ENCODE measurements at regions not wholly inside any gene's neighbourhood (a gene's known extent, or its start where the extent isn't known, plus 50 kb on each side); places are given as distances from the start of the nearest gene placed in this dataset.
A peak's percentile ranks its signal among the peaks of the same experiment; 100 is the strongest.
"Not testable (repeated sequence)": the region's sequence is repeated elsewhere in the genome, so short reads cannot be mapped to it uniquely, and the experiment has no call there.

DNA sequence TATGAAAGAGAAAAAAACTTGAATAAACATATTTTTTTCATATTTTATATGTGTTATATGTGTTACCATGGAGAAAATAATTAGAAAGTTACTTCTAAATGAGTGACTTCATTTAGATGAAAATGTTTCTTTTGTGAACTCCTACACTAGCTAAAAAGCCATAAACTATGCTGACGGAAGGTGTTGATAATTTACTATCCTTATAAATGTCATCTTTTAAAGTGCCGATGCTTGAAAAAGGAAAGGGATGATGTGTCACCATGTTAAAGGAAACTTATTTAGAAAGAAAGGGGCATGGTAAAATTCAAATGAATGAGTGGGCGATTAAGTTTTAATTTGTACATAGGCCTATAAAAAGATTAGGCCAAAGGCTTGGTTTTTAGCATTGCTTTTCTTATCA lies 133.8 kb downstream of the SPRY1 start:
- Mint-ChIP-seq H3K27me3 (ENCODE audit: low read depth in 3 of 3) (no peaks in the 10 kb centered on the region), H3K27ac (no peak overlapping the region), H3K9me3 (peaks cover 0 to 4% (median 0%) of the 10 kb centered on the region in 6 donors), H3K36me3 (no peaks in the 10 kb centered on the region), H3K4me1 (peaks cover 13 to 16% of the 10 kb centered on the region in 2 donors), H3K4me3 (no peak overlapping the region)
- no peak for DNase-seq

GRCh38 chr4:123535037-123535748 lies 138.6 kb downstream of the SPRY1 start:
- Mint-ChIP-seq H3K36me3 (peaks cover 0 to 4% (median 4%) of the 10 kb centered on the region in 3 donors), H3K9me3 (peaks cover 0 to 4% (median 0%) of the 10 kb centered on the region in 6 donors), H3K27ac (peak overlapping the region in 3 of 6 donors; percentile 76 to 85 (median 85)), H3K4me1 (peaks cover 31 to 36% of the 10 kb centered on the region in 2 donors), H3K4me3 (peak overlapping the region; percentile 5 to 79 (median 23)), H3K27me3 (ENCODE audit: low read depth in 3 of 3) (peaks cover 0 to 2% (median 0%) of the 10 kb centered on the region in 3 donors)
- DNase-seq, result no peak

- Mint-ChIP-seq H3K4me1 (peaks cover 31 to 36% of the 10 kb centered on the region in 2 donors), H3K4me3 (peak overlapping the region; percentile 7 to 79 (median 56)), H3K27ac (peak overlapping the region; percentile 64 to 88 (median 85)), H3K36me3 (peaks cover 0 to 4% (median 4%) of the 10 kb centered on the region in 3 donors), H3K27me3 (ENCODE audit: low read depth in 3 of 3) (peaks cover 0 to 2% (median 0%) of the 10 kb centered on the region in 3 donors), H3K9me3 (peaks cover 0 to 4% (median 0%) of the 10 kb centered on the region in 6 donors)
- DNase-seq, result no peak
Observed at GRCh38 chr4:123536225-123536624, 139.6 kb downstream of the SPRY1 start.

DNA sequence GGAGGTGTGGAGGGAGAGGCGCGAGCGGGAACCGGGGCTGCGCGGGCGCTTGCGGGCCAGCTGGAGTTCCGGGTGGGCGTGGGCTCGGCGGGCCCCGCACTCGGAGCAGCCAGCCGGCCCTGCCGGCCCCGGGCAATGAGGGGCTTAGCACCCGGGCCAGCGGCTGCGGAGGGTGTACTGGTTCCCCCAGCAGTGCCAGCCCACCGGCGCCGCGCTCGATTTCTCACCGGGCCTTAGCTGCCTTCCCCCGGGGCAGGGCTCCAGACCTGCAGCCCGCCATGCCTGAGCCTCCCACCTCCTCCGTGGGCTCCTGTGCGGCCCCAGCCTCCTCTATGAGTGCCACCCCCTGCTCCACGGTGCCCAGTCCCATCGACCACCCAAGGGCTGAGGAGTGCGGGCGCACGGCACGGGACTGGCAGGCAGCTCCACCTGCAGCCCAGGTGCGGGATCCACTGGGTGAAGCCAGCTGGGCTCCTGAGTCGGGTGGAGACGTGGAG lies 141.4 kb downstream of the SPRY1 start:
- H3K27me3 Mint-ChIP-seq (ENCODE audit: low read depth in 3 of 3); H3K9me3 Mint-ChIP-seq; H3K36me3 Mint-ChIP-seq; H3K27ac Mint-ChIP-seq; H3K4me3 Mint-ChIP-seq; DNase-seq: not testable (repeated sequence)
- peaks cover 31 to 36% of the 10 kb centered on the region in 2 donors for H3K4me1 Mint-ChIP-seq

GRCh38 chr4:123545667-123546572 lies 149.3 kb downstream of the SPRY1 start:
- Mint-ChIP-seq H3K4me3 (no peak overlapping the region), H3K4me1 (no peaks in the 10 kb centered on the region), H3K9me3 (peaks cover 0 to 3% (median 0%) of the 10 kb centered on the region in 6 donors), H3K27ac (no peak overlapping the region), H3K27me3 (ENCODE audit: low read depth in 3 of 3) (peaks cover 0 to 5% (median 0%) of the 10 kb centered on the region in 3 donors), H3K36me3 (peaks cover 0 to 3% (median 0%) of the 10 kb centered on the region in 3 donors)
- DNase-seq, result no peak

DNA sequence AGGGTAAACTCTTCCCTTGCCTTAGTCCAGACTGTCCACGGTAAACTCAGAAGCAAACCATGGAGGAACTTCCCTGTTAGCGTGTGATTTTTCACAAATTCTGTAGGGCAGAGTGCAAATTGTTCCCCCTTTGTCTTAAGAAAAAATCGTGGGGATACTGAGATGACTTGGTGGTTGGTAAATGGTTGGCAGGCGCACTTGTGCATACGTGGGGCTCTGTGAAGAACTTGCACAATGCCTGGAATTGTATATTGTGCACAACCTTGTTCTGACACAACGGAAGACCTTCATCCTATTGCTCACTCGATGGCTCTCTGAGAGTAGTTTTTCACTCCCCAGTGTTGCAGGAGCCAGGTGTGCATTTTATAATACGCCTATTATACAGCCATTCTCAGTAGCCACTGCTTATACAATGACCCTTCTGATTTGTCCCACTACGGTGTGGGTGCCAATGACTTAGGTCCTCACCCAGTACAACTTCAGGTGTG lies 150.0 kb downstream of the SPRY1 start:
- H3K4me1 Mint-ChIP-seq, result no peaks in the 10 kb centered on the region
- peaks cover 0 to 3% (median 0%) of the 10 kb centered on the region in 6 donors for H3K9me3 Mint-ChIP-seq
- peaks cover 0 to 5% (median 0%) of the 10 kb centered on the region in 3 donors for H3K27me3 Mint-ChIP-seq (ENCODE audit: low read depth in 3 of 3)
- no peak overlapping the region for H3K4me3 Mint-ChIP-seq
- DNase-seq, result no peak
- no peak overlapping the region for H3K27ac Mint-ChIP-seq
- H3K36me3 Mint-ChIP-seq, result peaks cover 0 to 3% (median 0%) of the 10 kb centered on the region in 3 donors

- Mint-ChIP-seq H3K9me3 (peaks cover 0 to 5% (median 0%) of the 10 kb centered on the region in 6 donors), H3K27ac (no peak overlapping the region), H3K27me3 (ENCODE audit: low read depth in 3 of 3) (peaks cover 0 to 5% (median 0%) of the 10 kb centered on the region in 3 donors), H3K36me3 (peaks cover 0 to 6% (median 0%) of the 10 kb centered on the region in 3 donors), H3K4me1 (no peaks in the 10 kb centered on the region), H3K4me3 (no peak overlapping the region)
- DNase-seq, result no peak
Observed at GRCh38 chr4:123547216-123548165, 150.9 kb downstream of the SPRY1 start.

- H3K27ac Mint-ChIP-seq, result peak overlapping the region in 1 of 6 donors; percentile 24
- peaks cover 10 to 19% of the 10 kb centered on the region in 2 donors for H3K4me1 Mint-ChIP-seq
- peaks cover 0 to 2% (median 0%) of the 10 kb centered on the region in 3 donors for H3K27me3 Mint-ChIP-seq (ENCODE audit: low read depth in 3 of 3)
- peaks cover 0 to 6% (median 0%) of the 10 kb centered on the region in 3 donors for H3K36me3 Mint-ChIP-seq
- DNase-seq, result no peak
- H3K4me3 Mint-ChIP-seq, result no peak overlapping the region
- H3K9me3 Mint-ChIP-seq, result peaks cover 0 to 5% (median 0%) of the 10 kb centered on the region in 6 donors
Observed at GRCh38 chr4:123553279-123553678, 156.7 kb downstream of the SPRY1 start.

DNA sequence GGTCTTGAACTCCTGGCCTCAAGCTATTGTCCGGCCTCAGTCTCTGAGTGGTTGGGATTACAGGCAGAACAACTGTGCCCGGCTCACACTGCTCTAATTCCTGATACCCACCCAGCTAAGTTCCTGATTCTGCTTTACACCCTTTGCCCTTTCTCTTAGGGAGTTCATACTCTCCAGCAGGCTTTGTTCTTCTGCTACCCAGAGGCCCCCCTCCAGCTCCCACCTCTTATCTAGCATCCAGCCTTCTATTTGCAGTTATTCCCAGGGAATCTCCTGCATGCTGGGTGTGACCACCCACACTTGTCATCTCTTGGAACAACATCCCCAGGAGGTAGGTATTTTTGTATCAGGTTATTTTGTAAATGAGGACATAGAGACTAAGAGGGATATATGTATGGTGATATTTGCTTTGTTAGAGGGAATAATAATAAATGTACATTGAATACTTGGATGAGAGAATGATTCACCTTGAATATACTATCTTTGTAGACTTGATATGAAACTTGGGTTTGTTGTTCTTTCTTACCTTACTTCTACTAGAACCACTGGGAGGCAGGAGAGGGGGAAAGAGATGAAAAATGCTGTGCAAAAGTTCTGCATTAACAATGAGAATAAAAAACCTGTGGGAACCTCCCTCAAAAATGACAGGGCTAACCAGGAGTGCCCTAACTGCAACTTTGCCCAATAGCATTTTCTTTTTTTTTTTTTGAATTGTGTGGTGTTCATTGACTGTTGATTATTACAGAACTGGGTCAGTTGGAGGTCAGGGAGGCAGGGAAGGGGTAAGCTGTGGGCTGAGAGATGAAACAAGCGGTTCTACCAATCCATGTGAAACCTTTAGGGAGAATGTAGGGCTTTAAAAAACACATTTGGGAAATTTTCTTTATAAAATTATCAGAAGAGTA lies 157.4 kb downstream of the SPRY1 start:
- no peak for DNase-seq
- no peak overlapping the region for H3K27ac Mint-ChIP-seq
- peaks cover 10 to 19% of the 10 kb centered on the region in 2 donors for H3K4me1 Mint-ChIP-seq
- peaks cover 0 to 5% (median 0%) of the 10 kb centered on the region in 6 donors for H3K9me3 Mint-ChIP-seq
- peaks cover 0 to 2% (median 0%) of the 10 kb centered on the region in 3 donors for H3K27me3 Mint-ChIP-seq (ENCODE audit: low read depth in 3 of 3)
- no peak overlapping the region for H3K4me3 Mint-ChIP-seq
- peaks cover 0 to 6% (median 0%) of the 10 kb centered on the region in 3 donors for H3K36me3 Mint-ChIP-seq

- Mint-ChIP-seq H3K4me1 (peaks cover 10 to 19% of the 10 kb centered on the region in 2 donors), H3K27me3 (ENCODE audit: low read depth in 3 of 3) (peaks cover 0 to 2% (median 0%) of the 10 kb centered on the region in 3 donors), H3K36me3 (peaks cover 0 to 6% (median 0%) of the 10 kb centered on the region in 3 donors), H3K4me3 (no peak overlapping the region), H3K27ac (no peak overlapping the region), H3K9me3 (peaks cover 0 to 5% (median 0%) of the 10 kb centered on the region in 6 donors)
- no peak for DNase-seq
Observed at GRCh38 chr4:123554801-123555232, 158.2 kb downstream of the SPRY1 start.

DNA sequence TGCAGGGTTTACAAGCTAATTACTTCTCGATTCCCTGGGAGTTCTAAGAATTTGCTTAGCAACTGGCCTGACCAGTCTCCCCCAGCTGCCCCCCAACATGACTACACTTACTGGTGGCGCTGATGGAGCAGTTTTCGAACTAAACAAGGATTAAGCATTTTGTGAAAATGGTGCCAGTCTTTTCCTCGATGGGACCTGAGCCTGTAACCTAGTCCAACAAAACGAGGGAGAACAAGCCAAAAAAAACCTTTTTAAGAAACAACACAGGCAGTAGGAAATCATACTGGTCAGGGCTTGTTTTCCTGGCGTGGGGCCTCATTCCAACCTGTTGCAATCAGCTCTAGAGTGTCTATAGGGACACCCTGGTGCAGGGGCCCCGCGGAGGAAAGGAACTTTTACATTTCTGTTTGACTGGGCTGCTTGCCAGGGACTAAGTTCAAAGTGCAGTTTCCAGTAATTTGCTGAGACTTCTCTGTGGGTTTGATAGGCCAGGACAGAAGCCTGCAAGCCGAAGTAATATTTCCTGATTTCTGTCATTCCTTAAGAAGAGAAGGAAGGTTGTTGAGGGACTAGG lies 158.7 kb downstream of the SPRY1 start:
- Mint-ChIP-seq H3K27ac (no peak overlapping the region), H3K9me3 (peaks cover 0 to 5% (median 0%) of the 10 kb centered on the region in 6 donors), H3K36me3 (peaks cover 0 to 6% (median 0%) of the 10 kb centered on the region in 3 donors), H3K27me3 (ENCODE audit: low read depth in 3 of 3) (peaks cover 0 to 2% (median 0%) of the 10 kb centered on the region in 3 donors), H3K4me3 (no peak overlapping the region), H3K4me1 (peaks cover 10 to 19% of the 10 kb centered on the region in 2 donors)
- no peak for DNase-seq

All from immature natural killer cell (primary cell).